ENCODE measurements at regions not wholly inside any gene's neighbourhood (a gene's known extent, or its start where the extent isn't known, plus 50 kb on each side); places are given as distances from the start of the nearest gene placed in this dataset.

- no peak for TF ChIP-seq CTCF (IDR thresholded peaks at IDR 0.05)
- no peak for TF ChIP-seq EZH2phosphoT487 (IDR thresholded peaks at IDR 0.05)
These were observed 478.2 kb upstream of the DPH6 start for GRCh38 chr15:36024031-36024688.

Data from neural progenitor cell (in vitro differentiated cells).